Activated T-helper 2 cell treated with anti-CD3 and anti-CD28 coated beads, Interferon-gamma antibody, Interleukin-2, Interleukin-4, amounts not matched to agents 10 μg/mL and 5 μg/mL and 100 μg/mL, durations not matched to agents 14 hours and 24 hours and 36 hours (primary cell): ENCODE measurements at regions not wholly inside any gene's neighbourhood (a gene's known extent, or its start where the extent isn't known, plus 50 kb on each side); places are given as distances from the start of the nearest gene placed in this dataset.
"Not testable (repeated sequence)": the region's sequence is repeated elsewhere in the genome, so short reads cannot be mapped to it uniquely, and the experiment has no call there.

Experiments
- DNase-seq: peaks from one replicate; pipeline ENCODE4 v3.0.0; 2021; ENCODE audit warnings: low spot score
- H3K27ac Mint-ChIP-seq: one replicate; pipeline ENCODE4 v1.8.0; 2021; ENCODE audit warnings: mixed read lengths
- H3K27me3 Mint-ChIP-seq: one replicate; pipeline ENCODE4 v1.8.0; 2021; ENCODE audit warnings: low read depth, mixed read lengths
- H3K36me3 Mint-ChIP-seq: one replicate; pipeline ENCODE4 v1.8.0; 2021; ENCODE audit warnings: low read depth, mixed read lengths
- H3K4me1 Mint-ChIP-seq: one replicate; pipeline ENCODE4 v1.8.0; 2021; ENCODE audit warnings: low read depth, mixed read lengths
- H3K4me3 Mint-ChIP-seq: one replicate; pipeline ENCODE4 v1.8.0; 2021; ENCODE audit warnings: low read depth, mild to moderate bottlenecking, moderate library complexity, mixed read lengths
- H3K9me3 Mint-ChIP-seq: one replicate; pipeline ENCODE4 v1.8.0; 2021; ENCODE audit warnings: mixed read lengths
- intact Hi-C: fragments of 100-400 bp; cut with micrococcal nuclease; formaldehyde crosslinking; loops from one replicate; pipeline ENCODE4 v1.15.1; 2023

- intact Hi-C loops = no loop called here
- Mint-ChIP-seq H3K4me3 (no peak overlapping the region), H3K27ac (no peak overlapping the region), H3K4me1 (no peaks in the 10 kb centered on the region), H3K27me3 (no peaks in the 10 kb centered on the region), H3K36me3 (no peaks in the 10 kb centered on the region), H3K9me3 (peaks cover 4% of the 10 kb centered on the region)
- no peak for DNase-seq
These were observed 1006.2 kb upstream of the CITED2 start for GRCh38 chr6:140380427-140381218.

- H3K9me3 Mint-ChIP-seq = peaks cover 4% of the 10 kb centered on the region
- no peak overlapping the region for H3K27ac Mint-ChIP-seq
- intact Hi-C loops = no loop called here
- no peak for DNase-seq
- H3K36me3 Mint-ChIP-seq = no peaks in the 10 kb centered on the region
- H3K4me3 Mint-ChIP-seq = no peak overlapping the region
- no peaks in the 10 kb centered on the region for H3K27me3 Mint-ChIP-seq
- H3K4me1 Mint-ChIP-seq = no peaks in the 10 kb centered on the region
These were observed 1005.5 kb upstream of the CITED2 start for GRCh38 chr6:140379919-140380318.

DNA sequence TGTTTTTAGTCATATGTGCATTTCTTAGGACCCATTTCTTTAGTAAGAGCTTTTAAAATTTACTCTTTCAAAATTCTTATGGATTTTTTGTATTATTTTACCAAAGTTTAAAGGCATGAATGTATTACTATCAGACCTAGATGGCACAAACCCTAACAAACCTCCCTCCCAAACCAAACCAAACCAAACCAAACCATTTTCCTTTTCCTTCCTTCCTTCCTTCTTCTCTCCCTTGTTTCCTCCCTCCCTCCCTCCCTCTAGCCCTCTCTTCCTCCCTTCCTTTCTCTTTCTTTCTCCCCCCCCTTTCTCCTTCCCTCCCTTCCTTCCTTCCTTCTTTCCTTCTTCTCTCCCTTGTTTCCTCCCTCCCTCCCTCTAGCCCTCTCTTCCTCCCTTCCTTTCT lies 1001.8 kb upstream of the CITED2 start:
- Mint-ChIP-seq H3K27me3 (no peaks in the 10 kb centered on the region), H3K9me3 (no peaks in the 10 kb centered on the region), H3K4me3 (no peak overlapping the region), H3K4me1 (no peaks in the 10 kb centered on the region), H3K36me3 (no peaks in the 10 kb centered on the region), H3K27ac (no peak overlapping the region)
- no peak for DNase-seq
- intact Hi-C loops = no loop called here

DNA sequence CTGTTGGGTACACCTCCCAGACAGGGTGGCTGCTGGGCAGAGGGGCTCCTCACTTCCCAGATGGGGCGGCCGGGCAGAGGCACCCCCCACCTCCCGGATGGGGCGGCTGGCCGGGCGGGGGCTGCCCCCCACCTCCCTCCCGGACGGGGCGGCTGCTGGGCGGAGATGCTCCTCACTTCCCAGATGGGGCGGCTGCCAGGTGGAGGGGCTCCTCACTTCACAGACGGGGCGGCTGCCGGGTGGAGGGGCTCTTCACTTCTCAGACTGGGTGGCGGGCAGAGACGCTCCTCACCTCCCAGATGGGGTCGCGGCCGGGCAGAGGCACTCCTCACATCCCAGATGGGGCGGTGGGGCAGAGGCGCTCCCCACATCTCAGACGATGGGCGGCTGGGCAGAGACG lies 999.3 kb upstream of the CITED2 start:
- H3K4me1 Mint-ChIP-seq, DNase-seq, H3K36me3 Mint-ChIP-seq, intact Hi-C loops, H3K9me3 Mint-ChIP-seq, H3K4me3 Mint-ChIP-seq, H3K27me3 Mint-ChIP-seq, H3K27ac Mint-ChIP-seq: not testable (repeated sequence)

DNA sequence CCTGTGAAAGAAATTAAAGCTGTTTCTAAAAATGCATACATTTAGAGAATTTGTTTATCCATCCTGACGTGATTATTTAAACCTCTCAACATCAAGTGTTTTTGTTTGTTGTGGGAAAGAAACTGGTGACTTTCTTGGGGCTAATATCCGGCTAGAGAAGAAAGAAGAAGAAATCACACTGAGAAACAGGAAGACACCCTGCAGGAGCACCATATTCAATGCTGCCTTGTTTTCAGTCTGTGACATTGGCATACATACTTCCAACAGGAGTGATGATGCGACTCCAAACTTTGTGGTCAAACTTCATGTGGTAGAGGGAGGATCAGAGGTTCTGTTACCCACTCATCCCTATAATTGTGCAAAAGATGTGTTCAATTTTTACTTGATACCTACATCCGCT lies 997.6 kb upstream of the CITED2 start:
- intact Hi-C loops = no loop called here
- Mint-ChIP-seq H3K36me3 (no peaks in the 10 kb centered on the region), H3K27ac (no peak overlapping the region), H3K9me3 (no peaks in the 10 kb centered on the region), H3K4me1 (no peaks in the 10 kb centered on the region), H3K4me3 (no peak overlapping the region), H3K27me3 (no peaks in the 10 kb centered on the region)
- DNase-seq = no peak

DNA sequence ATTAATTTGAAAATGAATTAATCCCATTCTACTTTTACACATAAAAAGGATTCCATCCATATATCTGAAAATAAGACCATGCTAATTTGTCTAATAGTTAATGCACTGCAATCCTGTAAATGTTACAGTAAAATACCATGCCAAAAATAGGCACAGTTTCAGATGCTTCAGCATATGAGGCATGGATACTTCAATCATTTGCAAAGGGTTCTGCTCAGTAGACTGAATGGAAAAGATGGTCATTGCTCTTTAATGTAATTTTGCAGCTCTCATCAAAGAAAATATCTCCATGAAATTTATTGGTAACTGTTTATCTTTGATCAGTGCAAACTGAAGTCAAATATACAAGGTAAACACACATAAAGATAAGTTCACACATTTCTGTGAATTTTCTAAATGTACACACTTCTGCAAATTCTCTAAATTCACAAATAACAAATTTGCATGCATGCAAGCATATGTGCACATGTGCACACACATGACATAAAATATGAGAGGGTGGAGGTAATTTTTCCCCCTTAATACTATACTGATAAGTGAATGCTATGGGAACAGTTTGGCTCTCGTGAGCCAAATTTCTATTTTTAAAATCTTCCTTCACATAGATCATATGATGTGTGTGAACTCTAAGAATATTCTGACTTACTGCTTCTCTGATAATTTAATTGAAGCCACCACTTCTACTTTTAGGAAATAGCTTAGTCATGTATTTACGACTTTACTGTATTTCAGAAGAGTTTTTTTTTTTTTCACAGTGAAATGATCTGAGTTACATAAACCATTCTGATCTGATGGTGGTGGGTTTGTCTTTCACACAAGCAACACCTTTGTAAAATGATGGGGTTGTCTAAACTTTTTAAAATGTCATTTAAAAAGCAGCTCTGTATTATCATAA lies 996.8 kb upstream of the CITED2 start:
- no peaks in the 10 kb centered on the region for H3K36me3 Mint-ChIP-seq
- H3K4me1 Mint-ChIP-seq = no peaks in the 10 kb centered on the region
- no peak overlapping the region for H3K27ac Mint-ChIP-seq
- no peak overlapping the region for H3K4me3 Mint-ChIP-seq
- no peaks in the 10 kb centered on the region for H3K27me3 Mint-ChIP-seq
- no peaks in the 10 kb centered on the region for H3K9me3 Mint-ChIP-seq
- intact Hi-C loops = no loop called here
- DNase-seq = no peak

DNA sequence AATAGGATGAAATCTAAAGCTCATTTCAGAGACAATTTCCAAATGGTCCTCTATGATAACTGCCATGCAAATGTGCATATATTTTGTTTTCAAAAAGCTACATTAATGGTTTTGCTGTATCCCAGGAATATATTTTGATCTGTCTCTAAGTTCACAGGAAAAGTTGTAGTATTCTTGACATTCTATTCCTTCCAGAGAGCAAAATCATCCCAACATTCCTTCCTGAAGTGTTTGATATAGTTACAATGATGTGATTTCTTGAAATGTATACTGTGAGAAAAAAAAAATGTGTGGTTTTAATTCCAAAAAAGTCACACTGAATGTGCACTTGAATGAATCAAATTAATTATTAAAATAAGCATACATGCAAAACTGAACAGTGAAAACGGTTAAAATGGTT lies 996.0 kb upstream of the CITED2 start:
- Mint-ChIP-seq H3K36me3 (no peaks in the 10 kb centered on the region), H3K27ac (no peak overlapping the region), H3K4me3 (no peak overlapping the region), H3K27me3 (no peaks in the 10 kb centered on the region), H3K4me1 (no peaks in the 10 kb centered on the region), H3K9me3 (no peaks in the 10 kb centered on the region)
- no peak for DNase-seq
- intact Hi-C loops = no loop called here

GRCh38 chr6:140366991-140367390 lies 992.5 kb upstream of the CITED2 start:
- H3K36me3 Mint-ChIP-seq = no peaks in the 10 kb centered on the region
- no peak overlapping the region for H3K4me3 Mint-ChIP-seq
- no peak for DNase-seq
- no peak overlapping the region for H3K27ac Mint-ChIP-seq
- no peaks in the 10 kb centered on the region for H3K27me3 Mint-ChIP-seq
- H3K4me1 Mint-ChIP-seq = no peaks in the 10 kb centered on the region
- H3K9me3 Mint-ChIP-seq = peaks cover 9% of the 10 kb centered on the region
- intact Hi-C loops = no loop called here

- Mint-ChIP-seq H3K36me3 (no peaks in the 10 kb centered on the region), H3K27me3 (no peaks in the 10 kb centered on the region), H3K4me3 (no peak overlapping the region), H3K9me3 (peaks cover 9% of the 10 kb centered on the region), H3K4me1 (no peaks in the 10 kb centered on the region), H3K27ac (no peak overlapping the region)
- DNase-seq = no peak
- intact Hi-C loops = no loop called here
These were observed 990.5 kb upstream of the CITED2 start for GRCh38 chr6:140364916-140365315.

DNA sequence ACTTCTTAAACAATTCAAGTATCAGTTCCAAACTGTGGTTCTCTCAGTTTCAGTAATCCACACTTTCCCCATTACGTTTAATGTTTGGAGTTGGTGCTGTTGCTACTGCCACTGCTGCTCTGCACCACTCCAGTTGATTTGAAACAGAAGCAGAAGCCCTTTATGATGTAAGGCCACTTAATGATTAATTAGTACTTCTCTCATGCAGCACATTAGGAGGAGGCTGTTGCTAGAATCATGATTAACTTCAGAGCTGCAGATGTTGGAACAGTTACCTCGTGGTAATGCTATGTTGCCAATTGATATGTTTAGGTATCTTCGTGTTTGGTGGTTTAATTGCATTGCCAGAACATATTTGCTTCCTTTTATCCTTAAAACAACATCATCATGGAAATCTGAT lies 986.2 kb upstream of the CITED2 start:
- H3K9me3 Mint-ChIP-seq = peaks cover 9% of the 10 kb centered on the region
- no peaks in the 10 kb centered on the region for H3K27me3 Mint-ChIP-seq
- intact Hi-C loops = no loop called here
- DNase-seq = no peak
- no peak overlapping the region for H3K27ac Mint-ChIP-seq
- no peak overlapping the region for H3K4me3 Mint-ChIP-seq
- H3K4me1 Mint-ChIP-seq = no peaks in the 10 kb centered on the region
- no peaks in the 10 kb centered on the region for H3K36me3 Mint-ChIP-seq

DNA sequence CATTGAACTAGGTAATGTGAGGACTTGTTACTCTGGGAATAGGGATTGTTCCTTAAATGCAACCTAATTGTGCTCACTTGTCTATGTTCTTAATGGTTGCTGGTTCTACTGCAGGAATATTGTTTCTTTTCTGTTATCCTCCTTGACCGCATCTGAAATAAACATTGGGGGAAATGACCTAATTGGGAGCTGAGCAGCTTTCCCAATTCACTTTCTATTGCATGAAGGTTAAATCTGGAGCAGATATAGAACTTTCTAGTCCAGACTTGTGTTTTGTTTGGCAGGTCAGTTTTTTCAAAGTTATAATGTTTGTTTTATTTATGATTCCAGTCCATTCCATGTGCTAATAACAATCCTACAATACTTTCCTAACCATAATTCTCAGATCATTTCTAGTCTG lies 981.0 kb upstream of the CITED2 start:
- no peaks in the 10 kb centered on the region for H3K27me3 Mint-ChIP-seq
- H3K9me3 Mint-ChIP-seq = no peaks in the 10 kb centered on the region
- no peaks in the 10 kb centered on the region for H3K36me3 Mint-ChIP-seq
- no peaks in the 10 kb centered on the region for H3K4me1 Mint-ChIP-seq
- no peak overlapping the region for H3K27ac Mint-ChIP-seq
- no peak overlapping the region for H3K4me3 Mint-ChIP-seq
- no peak for DNase-seq
- intact Hi-C loops = no loop called here

DNA sequence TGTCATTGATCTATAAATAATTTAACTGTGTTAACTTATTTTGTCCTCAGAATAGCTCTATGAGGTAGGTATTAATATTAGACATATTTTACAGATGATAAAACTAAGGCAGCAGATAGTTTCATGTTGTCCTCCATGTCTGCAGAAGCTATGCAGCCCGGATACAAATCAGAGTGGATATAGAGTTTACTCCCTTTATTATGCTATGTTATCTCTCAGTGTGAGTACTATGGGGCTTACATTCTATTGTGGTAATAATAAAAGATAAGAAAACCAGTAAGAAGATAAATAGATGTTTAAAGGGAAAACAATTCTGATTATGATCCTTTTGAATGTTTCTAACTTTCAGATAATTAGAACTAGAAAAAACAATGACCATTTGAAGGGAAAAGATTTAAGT lies 979.8 kb upstream of the CITED2 start:
- no peaks in the 10 kb centered on the region for H3K36me3 Mint-ChIP-seq
- H3K27me3 Mint-ChIP-seq = no peaks in the 10 kb centered on the region
- no peaks in the 10 kb centered on the region for H3K4me1 Mint-ChIP-seq
- intact Hi-C loops = no loop called here
- H3K9me3 Mint-ChIP-seq = no peaks in the 10 kb centered on the region
- no peak for DNase-seq
- no peak overlapping the region for H3K4me3 Mint-ChIP-seq
- H3K27ac Mint-ChIP-seq = no peak overlapping the region

- no peaks in the 10 kb centered on the region for H3K27me3 Mint-ChIP-seq
- no peaks in the 10 kb centered on the region for H3K36me3 Mint-ChIP-seq
- H3K4me3 Mint-ChIP-seq = no peak overlapping the region
- intact Hi-C loops = no loop called here
- H3K27ac Mint-ChIP-seq = no peak overlapping the region
- H3K9me3 Mint-ChIP-seq = no peaks in the 10 kb centered on the region
- no peaks in the 10 kb centered on the region for H3K4me1 Mint-ChIP-seq
- no peak for DNase-seq
These were observed 979.1 kb upstream of the CITED2 start for GRCh38 chr6:140353536-140353935.
